Mucosa of rectum (tissue), 2 donors: ENCODE measurements at regions not wholly inside any gene's neighbourhood (a gene's known extent, or its start where the extent isn't known, plus 50 kb on each side); places are given as distances from the start of the nearest gene placed in this dataset.

Source experiments
- H3K27ac ChIP-seq, 2 donors: one replicate each; pipeline ENCODE4 v1.7.0; 2013; ENCODE audit warnings: inconsistent platforms in 2 of 2, low read depth in 2 of 2, low read length in 2 of 2
- H3K27me3 ChIP-seq, 2 donors: one replicate each; pipeline ENCODE4 v1.7.0; 2013; ENCODE audit warnings: low read length in 2 of 2; ENCODE audit not compliant: control insufficient read depth in 2 of 2, insufficient read depth in 2 of 2
- H3K36me3 ChIP-seq, 2 donors: one replicate each; pipeline ENCODE4 v1.7.0; 2013; ENCODE audit warnings: low read length in 2 of 2; ENCODE audit not compliant: control insufficient read depth in 2 of 2, insufficient read depth in 2 of 2
- H3K4me1 ChIP-seq, 2 donors: one replicate each; pipeline ENCODE4 v1.7.0; 2013; ENCODE audit warnings: low read length in 2 of 2, mild to moderate bottlenecking in 1 of 2; ENCODE audit not compliant: control insufficient read depth in 2 of 2, insufficient read depth in 2 of 2
- H3K4me3 ChIP-seq, 2 donors: one replicate each; pipeline ENCODE4 v1.7.0; 2013; ENCODE audit warnings: low read length in 2 of 2
- H3K9ac ChIP-seq, 2 donors: one replicate each; pipeline ENCODE4 v1.7.0; 2013; ENCODE audit warnings: low read length in 2 of 2, low read depth in 1 of 2, mild to moderate bottlenecking in 1 of 2
- H3K9me3 ChIP-seq, 2 donors: one replicate each; pipeline ENCODE4 v1.7.0; 2013; ENCODE audit warnings: low read length in 2 of 2; ENCODE audit not compliant: control insufficient read depth in 2 of 2
- donor health status: healthy.
- donor health status: Normal muscosa, but diverticular disease.

DNA sequence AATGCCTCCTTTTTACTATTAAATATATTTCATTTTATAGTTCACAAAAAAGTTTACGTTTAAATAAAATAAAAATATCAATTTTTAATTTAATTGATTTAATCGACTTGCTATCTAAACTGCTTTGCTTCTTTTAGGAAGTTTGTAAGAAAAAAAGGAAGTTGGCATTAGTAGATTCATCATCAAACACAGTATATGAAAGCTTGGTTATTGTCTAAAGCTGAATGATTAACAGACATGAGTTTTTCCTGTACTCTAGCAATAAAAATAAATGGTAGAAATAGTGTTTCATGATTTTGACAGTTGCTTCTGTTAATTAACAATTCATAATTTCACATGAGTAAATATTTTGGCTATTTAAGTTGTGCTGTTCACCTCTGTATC is 1285.5 kb upstream of the GJE1 start:
- H3K27me3 ChIP-seq, result no peaks in the 10 kb centered on the region
- no peaks in the 10 kb centered on the region for H3K4me1 ChIP-seq
- H3K9ac ChIP-seq, result no peak overlapping the region
- H3K9me3 ChIP-seq, result no peaks in the 10 kb centered on the region
- H3K4me3 ChIP-seq, result no peak overlapping the region
- no peak overlapping the region for H3K27ac ChIP-seq
- no peaks in the 10 kb centered on the region for H3K36me3 ChIP-seq

DNA sequence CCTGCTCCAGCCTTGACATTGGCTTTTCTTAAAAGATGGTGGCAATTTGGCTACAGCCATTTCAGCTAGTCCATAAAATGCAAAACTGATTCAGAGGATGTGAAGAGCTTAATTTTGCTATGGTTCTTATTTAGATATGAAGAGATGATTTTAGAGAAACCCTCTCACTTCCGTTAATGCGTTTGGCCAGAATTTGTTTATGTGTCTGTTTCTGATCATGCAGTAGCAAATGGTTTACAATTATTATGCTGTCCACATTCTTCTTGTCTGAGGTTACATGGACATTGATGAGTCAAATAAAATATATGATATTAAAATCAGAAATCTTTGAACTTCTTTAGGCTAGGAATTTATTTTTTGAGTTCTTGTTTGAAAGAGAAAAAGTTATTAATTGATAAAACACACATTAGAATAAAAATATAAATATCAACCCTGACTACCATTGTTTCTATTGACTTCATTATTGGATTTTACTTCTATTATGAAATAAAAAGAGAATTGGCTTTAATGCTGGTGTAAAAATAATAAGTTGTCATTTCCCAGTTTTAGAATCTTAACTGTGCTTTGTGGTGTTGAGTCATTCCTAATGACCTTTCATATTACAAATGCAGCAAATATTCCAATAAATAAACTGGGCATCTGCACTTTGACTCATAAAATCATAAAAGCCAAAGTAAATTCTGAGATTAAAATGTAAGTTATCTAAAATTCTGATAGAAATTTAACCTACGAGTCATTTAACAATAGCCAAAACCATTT is 1286.0 kb upstream of the GJE1 start:
- no peaks in the 10 kb centered on the region for H3K9me3 ChIP-seq
- H3K9ac ChIP-seq, result no peak overlapping the region
- H3K4me1 ChIP-seq, result no peaks in the 10 kb centered on the region
- no peak overlapping the region for H3K4me3 ChIP-seq
- no peaks in the 10 kb centered on the region for H3K27me3 ChIP-seq
- H3K36me3 ChIP-seq, result no peaks in the 10 kb centered on the region
- H3K27ac ChIP-seq, result no peak overlapping the region

DNA sequence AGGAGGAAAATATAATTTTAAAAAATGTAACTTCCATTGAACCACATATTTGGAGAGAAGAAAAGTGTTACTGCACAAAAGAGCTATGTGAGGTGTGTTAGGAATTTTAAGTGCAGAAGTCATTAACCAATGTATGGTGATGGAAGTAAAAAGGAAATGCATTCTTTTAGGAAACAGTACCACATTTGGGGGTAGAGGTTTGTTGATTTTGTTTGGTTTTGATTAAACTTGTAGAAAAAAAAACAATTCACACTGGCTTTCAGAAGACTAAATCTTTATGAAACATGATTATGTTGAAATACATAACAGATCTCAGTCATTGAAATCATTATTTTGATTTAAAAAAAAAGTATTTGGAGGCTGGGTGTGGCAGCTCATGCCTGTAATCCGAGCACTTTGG is 1287.0 kb upstream of the GJE1 start:
- Histone ChIP-seq H3K4me3 (no peak overlapping the region), H3K27me3 (no peaks in the 10 kb centered on the region), H3K27ac (no peak overlapping the region), H3K9me3 (no peaks in the 10 kb centered on the region), H3K36me3 (no peaks in the 10 kb centered on the region), H3K9ac (no peak overlapping the region), H3K4me1 (no peaks in the 10 kb centered on the region)

DNA sequence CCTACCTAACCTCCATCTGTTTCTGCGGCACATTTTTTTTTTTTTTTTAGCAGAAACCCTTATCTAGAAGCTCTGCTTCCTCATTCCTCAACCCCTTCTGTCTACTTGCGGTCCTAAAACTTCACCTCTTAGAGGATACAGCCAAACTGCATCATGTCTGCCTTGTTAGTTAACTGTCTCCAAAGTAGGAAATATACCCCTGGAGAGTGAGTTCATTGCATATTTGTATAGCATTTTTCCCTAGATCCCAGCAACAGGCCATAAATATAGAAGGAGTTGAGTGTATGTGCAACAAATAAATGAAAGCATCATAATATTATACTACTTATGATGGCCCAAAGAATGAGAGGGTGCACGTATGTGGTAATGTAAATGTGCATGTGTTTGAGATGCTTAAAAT is 1288.6 kb upstream of the GJE1 start:
- Histone ChIP-seq H3K9ac (no peak overlapping the region), H3K9me3 (no peaks in the 10 kb centered on the region)

DNA sequence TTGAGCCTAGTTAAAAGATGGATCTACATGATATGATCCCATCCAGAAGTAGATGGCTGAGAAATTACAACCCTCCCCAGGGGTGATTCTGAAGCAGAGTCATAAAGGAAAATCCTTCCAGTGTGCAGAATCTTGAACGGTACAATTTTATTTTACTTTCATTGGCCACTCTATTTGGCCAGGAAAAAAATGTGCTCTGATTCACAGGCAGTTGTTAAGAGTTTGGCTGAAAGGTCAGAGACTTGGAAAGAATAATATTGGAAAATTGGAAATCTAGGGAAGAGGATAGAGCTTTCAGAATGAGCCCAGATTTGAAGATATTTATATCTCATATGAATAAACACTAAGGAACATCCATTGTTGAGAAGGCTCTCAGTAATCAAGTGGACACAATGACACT is 1299.3 kb upstream of the GJE1 start:
- H3K9ac ChIP-seq, result no peak overlapping the region
- H3K27ac ChIP-seq, result no peak overlapping the region
- H3K36me3 ChIP-seq, result no peaks in the 10 kb centered on the region
- no peak overlapping the region for H3K4me3 ChIP-seq
- no peaks in the 10 kb centered on the region for H3K4me1 ChIP-seq
- H3K27me3 ChIP-seq, result no peaks in the 10 kb centered on the region
- no peaks in the 10 kb centered on the region for H3K9me3 ChIP-seq

More for the DNA sequence above, 1288.6 kb upstream of the GJE1 start:
- Histone ChIP-seq H3K27ac (no peak overlapping the region), H3K4me3 (no peak overlapping the region), H3K36me3 (no peaks in the 10 kb centered on the region), H3K27me3 (no peaks in the 10 kb centered on the region), H3K4me1 (no peaks in the 10 kb centered on the region)

DNA sequence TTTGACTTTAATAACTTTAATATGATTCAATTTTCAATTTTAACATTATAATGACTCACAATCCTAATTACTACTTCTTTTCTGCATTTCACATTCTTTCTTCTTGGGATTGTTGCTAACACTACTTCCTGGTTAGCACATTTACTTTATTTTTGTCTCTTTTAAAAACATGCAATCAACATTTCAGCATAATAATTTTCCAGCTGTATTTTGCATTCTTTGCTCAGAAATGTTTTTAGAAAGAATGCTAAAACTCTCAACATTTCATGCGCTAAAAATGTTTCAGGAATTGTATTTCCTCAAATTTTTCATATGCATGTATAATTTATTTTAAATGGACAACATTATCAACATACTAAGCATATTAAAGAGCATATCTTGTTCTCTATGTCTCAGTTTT is 1302.1 kb upstream of the GJE1 start:
- Histone ChIP-seq H3K9me3 (no peaks in the 10 kb centered on the region), H3K9ac (no peak overlapping the region), H3K27me3 (no peaks in the 10 kb centered on the region), H3K27ac (no peak overlapping the region), H3K4me1 (no peaks in the 10 kb centered on the region), H3K36me3 (no peaks in the 10 kb centered on the region), H3K4me3 (no peak overlapping the region)

DNA sequence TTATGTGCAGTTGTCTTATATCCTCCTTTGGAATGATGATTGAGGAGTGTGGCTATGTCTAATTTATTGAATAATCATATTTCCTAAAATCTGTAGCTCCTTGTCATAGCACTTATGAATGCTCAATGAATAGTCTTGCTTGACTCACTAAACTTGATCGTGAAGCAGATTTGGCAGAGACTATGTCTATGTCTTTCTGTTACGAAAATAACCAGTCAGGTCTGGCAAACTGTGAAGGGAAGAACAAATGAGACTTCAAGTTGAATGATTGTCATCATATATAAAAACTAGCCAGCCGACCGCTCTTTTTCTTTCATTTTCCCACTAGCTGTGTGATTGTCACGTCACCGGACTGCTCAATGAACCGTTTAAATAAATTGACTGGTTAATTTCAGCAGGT is 1303.9 kb upstream of the GJE1 start:
- H3K9ac ChIP-seq, result no peak overlapping the region
- H3K4me1 ChIP-seq, result no peaks in the 10 kb centered on the region
- H3K9me3 ChIP-seq, result no peaks in the 10 kb centered on the region
- H3K36me3 ChIP-seq, result no peaks in the 10 kb centered on the region
- no peak overlapping the region for H3K27ac ChIP-seq
- H3K27me3 ChIP-seq, result no peaks in the 10 kb centered on the region
- H3K4me3 ChIP-seq, result no peak overlapping the region

DNA sequence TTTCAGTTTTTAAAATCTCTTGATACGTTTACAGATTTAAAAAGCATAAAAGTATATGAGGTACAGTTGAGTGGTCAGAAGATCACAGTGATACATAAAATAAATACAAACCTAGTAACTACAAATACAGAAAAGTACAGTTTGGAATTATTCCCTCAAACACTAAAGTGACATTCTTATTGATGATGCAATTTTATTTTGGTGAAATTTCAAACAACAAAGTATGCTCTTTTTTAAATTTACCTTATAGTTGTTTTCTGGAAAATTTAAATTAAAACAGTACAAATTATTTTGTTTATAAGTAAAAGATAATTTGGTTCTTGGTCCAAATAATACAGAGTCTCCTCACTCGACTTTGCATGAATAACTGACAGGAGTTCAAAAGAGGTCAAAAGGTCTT is 1305.1 kb upstream of the GJE1 start:
- no peak overlapping the region for H3K27ac ChIP-seq
- H3K9me3 ChIP-seq, result no peaks in the 10 kb centered on the region
- no peak overlapping the region for H3K9ac ChIP-seq

DNA sequence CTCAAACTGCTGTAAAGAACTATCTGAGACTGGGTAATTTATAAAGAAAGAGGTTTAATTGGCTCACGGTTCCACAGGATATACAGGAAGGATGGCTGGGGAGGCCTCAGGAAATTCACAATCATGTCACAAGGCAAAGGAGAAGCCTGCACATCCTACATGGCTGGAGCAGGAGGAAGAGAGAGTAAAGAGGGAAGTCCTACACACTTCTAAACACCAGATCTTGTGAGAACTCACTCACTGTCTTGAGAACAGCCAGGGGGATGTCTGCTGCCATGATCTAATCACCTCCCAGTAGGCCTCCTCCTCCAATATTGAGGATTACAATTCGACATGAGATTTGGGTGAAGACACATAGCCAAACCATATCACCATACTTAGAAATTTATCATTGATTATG is 1307.0 kb upstream of the GJE1 start:
- H3K4me3 ChIP-seq, result no peak overlapping the region
- H3K27ac ChIP-seq, result no peak overlapping the region
- no peaks in the 10 kb centered on the region for H3K36me3 ChIP-seq
- H3K9me3 ChIP-seq, result no peaks in the 10 kb centered on the region
- H3K4me1 ChIP-seq, result no peaks in the 10 kb centered on the region
- H3K27me3 ChIP-seq, result no peaks in the 10 kb centered on the region
- no peak overlapping the region for H3K9ac ChIP-seq

More for the DNA sequence above, 1305.1 kb upstream of the GJE1 start:
- H3K4me3 ChIP-seq, result no peak overlapping the region
- no peaks in the 10 kb centered on the region for H3K36me3 ChIP-seq
- no peaks in the 10 kb centered on the region for H3K4me1 ChIP-seq
- H3K27me3 ChIP-seq, result no peaks in the 10 kb centered on the region

DNA sequence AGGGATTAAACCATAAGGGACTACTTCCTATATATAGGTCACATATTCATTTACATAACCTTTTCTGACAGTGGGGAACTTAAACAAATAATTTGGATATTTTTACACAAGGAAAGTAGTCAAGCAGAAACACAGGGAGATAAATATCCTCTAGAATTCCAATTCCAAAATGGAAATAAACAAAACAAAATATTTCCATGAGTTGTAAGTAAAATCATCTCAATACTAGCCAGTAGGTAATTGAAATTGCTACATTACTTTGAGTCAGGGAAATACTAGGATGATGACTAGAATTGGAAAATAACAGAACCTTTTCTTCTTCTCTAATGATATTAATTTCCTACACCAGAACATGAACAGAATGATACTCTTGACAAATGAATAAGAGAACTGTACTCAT is 1308.1 kb upstream of the GJE1 start:
- no peaks in the 10 kb centered on the region for H3K36me3 ChIP-seq
- no peaks in the 10 kb centered on the region for H3K9me3 ChIP-seq
- no peak overlapping the region for H3K4me3 ChIP-seq
- H3K27me3 ChIP-seq, result no peaks in the 10 kb centered on the region
- no peak overlapping the region for H3K9ac ChIP-seq
- no peaks in the 10 kb centered on the region for H3K4me1 ChIP-seq
- no peak overlapping the region for H3K27ac ChIP-seq

DNA sequence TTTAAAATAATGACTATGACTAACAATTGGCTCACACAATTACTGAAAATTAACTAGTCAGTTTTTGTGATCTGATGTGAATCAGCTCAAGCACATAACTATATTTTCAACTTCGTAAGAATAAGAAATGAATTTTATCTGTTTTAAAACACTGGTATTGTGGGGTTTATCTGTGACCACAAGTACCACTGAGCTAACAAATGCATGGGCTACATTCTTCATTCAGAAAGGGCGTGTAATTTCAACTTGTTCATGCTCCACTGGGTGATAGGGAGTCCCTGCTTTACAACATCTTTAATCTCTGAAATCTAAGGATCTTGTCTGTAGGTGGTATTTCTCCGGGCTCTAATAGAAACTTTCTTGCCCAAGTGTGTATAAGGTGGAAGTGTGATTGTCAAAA is 1311.5 kb upstream of the GJE1 start:
- H3K4me3 ChIP-seq, result no peak overlapping the region
- no peaks in the 10 kb centered on the region for H3K27me3 ChIP-seq
- H3K9me3 ChIP-seq, result no peaks in the 10 kb centered on the region
- H3K4me1 ChIP-seq, result no peaks in the 10 kb centered on the region
- no peaks in the 10 kb centered on the region for H3K36me3 ChIP-seq
- no peak overlapping the region for H3K9ac ChIP-seq
- no peak overlapping the region for H3K27ac ChIP-seq
